Adrenal gland (tissue), 9 donors: ENCODE measurements at regions not wholly inside any gene's neighbourhood (a gene's known extent, or its start where the extent isn't known, plus 50 kb on each side); places are given as distances from the start of the nearest gene placed in this dataset.

Source experiments
- DNase-seq, 7 donors: peaks; one replicate each; pipeline ENCODE4 v3.0.0-alpha.2; 2019 to 2020
- H3K27ac ChIP-seq, 5 donors: fragments of 200-600 bp; sonication (generic) in 4 of 5; 1 replicate in 3 of 5; 2 replicates in 2 of 5; pipeline versions ENCODE4 v1.5.1 to v1.8.0; 2016 to 2020; ENCODE audit warnings: mild to moderate bottlenecking in 1 of 5
- H3K27me3 ChIP-seq: fragments of 200-600 bp; 2 replicates; pipeline ENCODE4 v1.8.0; 2021
- H3K36me3 ChIP-seq, 2 donors: fragments of 200-600 bp; replicated peaks in 1 of 2; 1 replicate in 1 of 2; 2 replicates in 1 of 2; pipeline versions ENCODE4 v1.5.1 to v1.8.0; 2018 to 2022
- H3K4me1 ChIP-seq, 2 donors: fragments of 200-600 bp; replicated peaks in 1 of 2; 1 replicate in 1 of 2; 2 replicates in 1 of 2; pipeline versions ENCODE4 v1.5.1 to v1.8.0; 2018 to 2021
- H3K4me3 ChIP-seq, 4 donors: fragments of 200-600 bp; sonication (generic) in 3 of 4; one replicate each; pipeline ENCODE4 v1.5.1; 2016 to 2018
- H3K9me3 ChIP-seq, 3 donors: fragments of 200-600 bp; sonication (generic) in 1 of 3; replicated peaks in 1 of 3; 1 replicate in 2 of 3; 2 replicates in 1 of 3; pipeline versions ENCODE4 v1.5.1 to v1.8.0; 2016 to 2021
- POLR2A ChIP-seq, 2 donors: fragments of 450-650 bp; IDR thresholded peaks; one replicate each; pipeline ENCODE4 v1.6.1; 2017; ENCODE audit warnings: antibody characterized with exemption in 2 of 2, mild to moderate bottlenecking in 2 of 2, moderate library complexity in 1 of 2
- WGBS, 4 donors: extraction: QIAGEN DNeasy Blood & Tissue Kit in 2 of 4; methylation state at CpG; one replicate each; pipeline versions ENCODE4 v1.1.5 to v1.1.7; 2013 to 2017; 5-methylcytosine and 5-hydroxymethylcytosine counted together
- intact Hi-C, 2 donors: fragments of 100-400 bp; cut with DNase I; formaldehyde crosslinking; loops; one replicate each; pipeline versions ENCODE4 v1.14.1 to v1.15.0; 2022 to 2023
- TF ChIP-seq, protein P1 (sequence below), 6 experiments: fragments of 450-650 bp in 4 of 6; fragments of 200-600 bp in 2 of 6; sonication (generic) in 1 of 6; IDR thresholded peaks; 1 replicate in 5 of 6; 2 replicates in 1 of 6; pipeline versions ENCODE4 v1.5.1 to v1.8.0; 2016 to 2021; ENCODE audit warnings: antibody characterized with exemption in 6 of 6, mild to moderate bottlenecking in 2 of 6, moderate library complexity in 1 of 6
- donor health status: healthy with polysubstance abuse.
- donor health status: Bipolar disorder and iron deficiency.
- donor health status: DM: yes; HTN: yes; CAD: no.
- donor health status: DM: no; HTN: no; CAD: no.
- donor health status: DM: no; HTN: no; CAD: no.

DNA sequence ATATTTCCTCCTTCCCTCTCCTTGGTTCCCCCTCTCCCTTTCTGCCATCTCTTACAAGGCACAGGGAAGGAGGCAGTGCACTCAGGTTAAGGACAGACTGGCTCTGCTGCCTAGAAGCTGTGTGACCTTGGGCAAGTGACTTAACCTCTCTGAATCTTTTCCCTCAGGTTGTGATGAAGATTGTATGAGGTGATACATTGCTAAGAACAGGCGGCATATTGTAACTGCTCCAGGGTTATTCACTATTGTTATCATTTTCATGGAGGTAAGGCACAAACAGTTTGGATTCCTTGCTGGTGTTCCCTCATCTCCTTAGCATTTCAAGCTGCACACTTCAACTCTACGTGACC, 126.6 kb upstream of the CXCR4 start:
- H3K36me3 ChIP-seq: no peaks in the 10 kb centered on the region
- H3K27ac ChIP-seq: peak overlapping the region in 4 of 5 donors; percentile 3 to 77 (median 43)
- DNase-seq: no peak
- H3K27me3 ChIP-seq: no peaks in the 10 kb centered on the region
- intact Hi-C loops: no loop called here
- WGBS, 4 donors: 68 to 81% (median 74%) methylated on average over 2 of the region's 2 CpGs
- peaks cover 19 to 32% of the 10 kb centered on the region in 2 donors for H3K4me1 ChIP-seq
- no peak for TF ChIP-seq POLR2A (IDR thresholded peaks at IDR 0.05)
- TF ChIP-seq, protein P1, sequence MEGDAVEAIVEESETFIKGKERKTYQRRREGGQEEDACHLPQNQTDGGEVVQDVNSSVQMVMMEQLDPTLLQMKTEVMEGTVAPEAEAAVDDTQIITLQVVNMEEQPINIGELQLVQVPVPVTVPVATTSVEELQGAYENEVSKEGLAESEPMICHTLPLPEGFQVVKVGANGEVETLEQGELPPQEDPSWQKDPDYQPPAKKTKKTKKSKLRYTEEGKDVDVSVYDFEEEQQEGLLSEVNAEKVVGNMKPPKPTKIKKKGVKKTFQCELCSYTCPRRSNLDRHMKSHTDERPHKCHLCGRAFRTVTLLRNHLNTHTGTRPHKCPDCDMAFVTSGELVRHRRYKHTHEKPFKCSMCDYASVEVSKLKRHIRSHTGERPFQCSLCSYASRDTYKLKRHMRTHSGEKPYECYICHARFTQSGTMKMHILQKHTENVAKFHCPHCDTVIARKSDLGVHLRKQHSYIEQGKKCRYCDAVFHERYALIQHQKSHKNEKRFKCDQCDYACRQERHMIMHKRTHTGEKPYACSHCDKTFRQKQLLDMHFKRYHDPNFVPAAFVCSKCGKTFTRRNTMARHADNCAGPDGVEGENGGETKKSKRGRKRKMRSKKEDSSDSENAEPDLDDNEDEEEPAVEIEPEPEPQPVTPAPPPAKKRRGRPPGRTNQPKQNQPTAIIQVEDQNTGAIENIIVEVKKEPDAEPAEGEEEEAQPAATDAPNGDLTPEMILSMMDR (IDR thresholded peaks at IDR 0.05): no peak
- H3K4me3 ChIP-seq: no peak overlapping the region
- H3K9me3 ChIP-seq: no peaks in the 10 kb centered on the region

DNA sequence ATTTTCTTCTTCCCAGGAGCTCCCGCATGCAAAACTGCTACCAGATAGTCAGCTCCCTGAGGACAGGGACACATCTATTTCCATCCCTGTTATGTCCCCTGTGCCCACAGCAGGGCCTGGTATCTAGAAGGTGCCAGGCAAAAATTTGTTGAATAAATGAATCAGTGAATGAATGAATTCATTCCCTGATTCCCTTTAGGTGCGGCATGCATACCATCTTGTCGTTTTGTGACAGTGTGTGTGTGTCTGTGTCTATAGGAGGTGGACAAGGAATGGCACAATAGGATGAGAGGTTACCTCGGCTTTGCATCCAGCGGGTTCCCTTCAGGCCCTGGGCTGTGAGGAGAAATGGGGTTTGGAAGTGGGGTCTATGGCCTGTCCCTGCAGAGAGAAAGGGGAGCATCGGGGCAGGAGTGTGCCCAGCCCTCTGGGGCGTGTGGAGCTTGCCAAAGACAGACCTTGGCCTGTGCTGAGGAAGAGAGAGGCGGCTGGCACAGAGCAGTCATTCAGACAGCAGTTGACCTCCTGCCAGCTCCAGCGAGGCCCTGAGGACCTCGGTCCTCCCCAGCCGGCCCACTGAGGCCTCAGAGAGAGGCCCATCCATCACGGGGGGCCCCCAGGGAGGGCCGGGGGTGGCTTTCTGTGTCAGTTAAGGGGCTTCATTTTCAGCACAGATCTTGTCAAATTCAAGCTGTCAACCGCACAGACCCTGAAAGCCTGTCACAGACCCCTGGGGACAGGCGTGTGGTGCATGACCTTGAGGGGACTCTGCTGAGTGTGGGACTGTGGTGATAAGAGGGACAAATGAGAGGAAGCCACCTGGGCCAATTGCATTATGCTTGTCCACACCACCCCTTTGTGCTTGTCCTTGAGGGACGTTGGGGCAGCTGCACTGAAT, 125.9 kb upstream of the CXCR4 start:
- peak overlapping the region in 4 of 5 donors; percentile 3 to 77 (median 43) for H3K27ac ChIP-seq
- WGBS, 4 donors: 45 to 69% (median 56%) methylated on average over 9 to 16 of the region's 16 CpGs
- peaks cover 19 to 38% of the 10 kb centered on the region in 2 donors for H3K4me1 ChIP-seq
- no peaks in the 10 kb centered on the region for H3K27me3 ChIP-seq
- peak; percentile 76 to 89 (median 84) for DNase-seq
- H3K4me3 ChIP-seq: no peak overlapping the region
- TF ChIP-seq, protein P1 (IDR thresholded peaks at IDR 0.05): no peak
- no peak for TF ChIP-seq POLR2A (IDR thresholded peaks at IDR 0.05)
- intact Hi-C loops: no loop called here
- no peaks in the 10 kb centered on the region for H3K36me3 ChIP-seq
- H3K9me3 ChIP-seq: no peaks in the 10 kb centered on the region

DNA sequence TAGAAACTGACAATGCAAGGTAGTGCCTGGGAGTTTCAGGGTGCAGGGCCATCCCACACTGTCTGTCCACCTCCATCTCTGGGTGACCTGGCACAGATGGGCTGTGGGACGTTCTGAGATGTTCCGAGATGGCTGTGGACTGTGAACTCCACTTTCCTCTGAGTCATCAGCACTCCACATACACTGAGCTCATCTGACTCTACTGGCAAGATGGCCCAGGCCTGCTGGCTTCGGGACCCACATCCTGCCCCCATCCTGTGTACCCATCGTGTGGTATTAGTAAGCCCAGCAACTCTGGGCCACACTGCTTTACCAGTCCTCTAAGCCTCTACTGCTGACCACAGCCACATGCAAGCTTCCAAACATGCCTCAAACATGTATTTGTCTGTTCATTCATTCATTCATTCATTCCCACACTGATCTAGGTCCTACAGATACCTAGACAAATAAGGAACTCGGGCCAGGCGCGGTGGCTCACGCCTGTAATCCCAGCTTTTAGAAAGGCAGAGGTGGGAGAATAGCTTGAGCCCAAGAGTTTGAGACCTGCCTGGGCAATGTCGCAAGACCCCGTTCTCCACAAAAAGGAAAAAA, 124.8 kb upstream of the CXCR4 start:
- Histone ChIP-seq H3K27me3 (no peaks in the 10 kb centered on the region), H3K36me3 (no peaks in the 10 kb centered on the region), H3K27ac (peak overlapping the region in 1 of 5 donors; percentile 50), H3K4me3 (no peak overlapping the region), H3K9me3 (no peaks in the 10 kb centered on the region), H3K4me1 (peaks cover 25 to 49% of the 10 kb centered on the region in 2 donors)
- TF ChIP-seq, protein P1 (IDR thresholded peaks at IDR 0.05): no peak
- no peak for TF ChIP-seq POLR2A (IDR thresholded peaks at IDR 0.05)
- WGBS, 4 donors: 76 to 88% (median 81%) methylated on average over 8 to 10 of the region's 10 CpGs
- peak in 2 of 7 donors; percentile 13 to 19 for DNase-seq
- intact Hi-C loops: no loop called here

DNA sequence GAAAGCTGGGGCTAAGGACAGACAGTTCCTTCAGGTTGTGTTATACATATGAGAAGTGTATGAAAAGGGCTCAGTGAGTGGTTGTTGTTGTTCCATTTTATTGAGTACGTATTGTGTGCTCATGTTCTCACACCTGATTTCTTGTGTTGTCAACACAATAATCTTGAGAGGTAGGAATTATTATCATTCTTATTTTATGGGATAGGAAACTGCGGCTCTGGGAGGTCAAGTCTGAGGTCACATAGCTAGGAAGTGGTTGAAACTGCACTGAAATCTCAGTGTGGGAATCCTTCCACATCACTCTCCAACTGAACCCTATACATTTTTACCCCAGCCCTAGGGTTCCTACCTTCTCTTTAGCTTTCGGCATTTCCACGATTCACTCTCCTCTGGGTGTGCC, 124.2 kb upstream of the CXCR4 start:
- Histone ChIP-seq H3K27me3 (no peaks in the 10 kb centered on the region), H3K4me1 (peaks cover 25 to 47% of the 10 kb centered on the region in 2 donors), H3K4me3 (no peak overlapping the region), H3K27ac (no peak overlapping the region), H3K9me3 (no peaks in the 10 kb centered on the region), H3K36me3 (no peaks in the 10 kb centered on the region)
- DNase-seq: no peak
- TF ChIP-seq, protein P1 (IDR thresholded peaks at IDR 0.05): no peak
- TF ChIP-seq POLR2A (IDR thresholded peaks at IDR 0.05): no peak
- intact Hi-C loops: no loop called here
- 83 to 86% (median 84%) methylated on average over 4 of the region's 4 CpGs for WGBS, 4 donors
